ENCODE measurements at regions not wholly inside any gene's neighbourhood (a gene's known extent, or its start where the extent isn't known, plus 50 kb on each side); places are given as distances from the start of the nearest gene placed in this dataset.
A peak's percentile ranks its signal among the peaks of the same experiment; 100 is the strongest.

GRCh38 chr16:86894029-86894567 lies 315.7 kb downstream of the FOXL1 start:
- no peaks in the 10 kb centered on the region for H3K9me3 ChIP-seq
- ATAC-seq (peak in 1 of 4 donors; percentile 20), DNase-seq (no peak)
- H3K4me1 ChIP-seq, result no peaks in the 10 kb centered on the region
- H3K27ac ChIP-seq, result no peak overlapping the region
- H3K36me3 ChIP-seq (ENCODE audit: insufficient read depth in 1 of 2, low read depth in 1 of 2), result no peaks in the 10 kb centered on the region
- TF ChIP-seq CTCF (IDR thresholded peaks at IDR 0.05), result no peak
- H3K4me3 ChIP-seq, result no peak overlapping the region
- H3K27me3 ChIP-seq (ENCODE audit: insufficient read depth in 3 of 3, low read length in 2 of 3), result peaks cover 0 to 19% (median 5%) of the 10 kb centered on the region in 3 donors
- intact Hi-C loops (cut with DNase I), result no loop called here
- WGBS, 3 donors, result 76 to 83% (median 83%) methylated on average over 24 of the region's 24 CpGs

GRCh38 chr16:86894925-86895324 lies 316.6 kb downstream of the FOXL1 start:
- WGBS, 3 donors, result 76 to 80% (median 76%) methylated on average over 15 of the region's 15 CpGs

GRCh38 chr16:86895606-86896005 lies 317.3 kb downstream of the FOXL1 start:
- intact Hi-C loops (cut with DNase I), result no loop called here
- WGBS, 3 donors, result 22 to 39% (median 31%) methylated on average over 11 of the region's 11 CpGs

More at GRCh38 chr16:86894925-86895324, 316.6 kb downstream of the FOXL1 start:
- peaks cover 0 to 19% (median 5%) of the 10 kb centered on the region in 3 donors for H3K27me3 ChIP-seq (ENCODE audit: insufficient read depth in 3 of 3, low read length in 2 of 3)
- no peak for TF ChIP-seq CTCF (IDR thresholded peaks at IDR 0.05)
- H3K27ac ChIP-seq, result no peak overlapping the region
- no peak for ATAC-seq
- DNase-seq, result no peak
- no peaks in the 10 kb centered on the region for H3K9me3 ChIP-seq
- no peaks in the 10 kb centered on the region for H3K4me1 ChIP-seq
- H3K36me3 ChIP-seq (ENCODE audit: insufficient read depth in 1 of 2, low read depth in 1 of 2), result no peaks in the 10 kb centered on the region
- H3K4me3 ChIP-seq, result no peak overlapping the region
- intact Hi-C loops (cut with DNase I), result no loop called here

GRCh38 chr16:86896976-86897375 lies 318.6 kb downstream of the FOXL1 start:
- H3K4me3 ChIP-seq, result no peak overlapping the region
- WGBS, 3 donors, result 84 to 88% (median 87%) methylated on average over 9 of the region's 9 CpGs
- no peak for TF ChIP-seq CTCF (IDR thresholded peaks at IDR 0.05)
- no peaks in the 10 kb centered on the region for H3K4me1 ChIP-seq
- no peaks in the 10 kb centered on the region for H3K36me3 ChIP-seq (ENCODE audit: insufficient read depth in 1 of 2, low read depth in 1 of 2)
- no peak for ATAC-seq
- no peak for DNase-seq
- H3K9me3 ChIP-seq, result no peaks in the 10 kb centered on the region
- H3K27ac ChIP-seq, result no peak overlapping the region
- peaks cover 0 to 25% (median 0%) of the 10 kb centered on the region in 3 donors for H3K27me3 ChIP-seq (ENCODE audit: insufficient read depth in 3 of 3, low read length in 2 of 3)
- intact Hi-C loops (cut with DNase I), result no loop called here

More at GRCh38 chr16:86895606-86896005, 317.3 kb downstream of the FOXL1 start:
- TF ChIP-seq CTCF (IDR thresholded peaks at IDR 0.05), result no peak
- Histone ChIP-seq H3K9me3 (no peaks in the 10 kb centered on the region), H3K27ac (no peak overlapping the region), H3K4me3 (no peak overlapping the region), H3K27me3 (ENCODE audit: insufficient read depth in 3 of 3, low read length in 2 of 3) (peaks cover 0 to 19% (median 5%) of the 10 kb centered on the region in 3 donors), H3K36me3 (ENCODE audit: insufficient read depth in 1 of 2, low read depth in 1 of 2) (no peaks in the 10 kb centered on the region), H3K4me1 (no peaks in the 10 kb centered on the region)
- DNase-seq, result no peak
- ATAC-seq, result no peak

GRCh38 chr16:86897486-86897885 lies 319.1 kb downstream of the FOXL1 start:
- peaks cover 0 to 25% (median 0%) of the 10 kb centered on the region in 3 donors for H3K27me3 ChIP-seq (ENCODE audit: insufficient read depth in 3 of 3, low read length in 2 of 3)
- no peak for DNase-seq
- no peaks in the 10 kb centered on the region for H3K36me3 ChIP-seq (ENCODE audit: insufficient read depth in 1 of 2, low read depth in 1 of 2)
- intact Hi-C loops (cut with DNase I), result no loop called here
- WGBS, 3 donors, result 82 to 89% (median 86%) methylated on average over 11 of the region's 11 CpGs
- no peak overlapping the region for H3K27ac ChIP-seq
- H3K4me1 ChIP-seq, result no peaks in the 10 kb centered on the region
- no peak for ATAC-seq
- no peak overlapping the region for H3K4me3 ChIP-seq
- no peaks in the 10 kb centered on the region for H3K9me3 ChIP-seq
- no peak for TF ChIP-seq CTCF (IDR thresholded peaks at IDR 0.05)

Data from psoas muscle (tissue), 7 donors.